ENCODE measurements at regions not wholly inside any gene's neighbourhood (a gene's known extent, or its start where the extent isn't known, plus 50 kb on each side); places are given as distances from the start of the nearest gene placed in this dataset.
A peak's percentile ranks its signal among the peaks of the same experiment; 100 is the strongest.

GRCh38 chr10:118173296-118173695 lies 126.6 kb upstream of the RAB11FIP2 start:
- no peak for DNase-seq

- DNase-seq, result no peak
Observed at GRCh38 chr10:118171861-118172260, 125.1 kb upstream of the RAB11FIP2 start.

- no peak for DNase-seq
Observed at GRCh38 chr10:118167056-118167700, 120.4 kb upstream of the RAB11FIP2 start.

GRCh38 chr10:118163217-118163616 lies 116.5 kb upstream of the RAB11FIP2 start:
- DNase-seq, result no peak

- no peak for DNase-seq
Observed at GRCh38 chr10:118161461-118162246, 114.9 kb upstream of the RAB11FIP2 start.

- DNase-seq, result peak; percentile 25 to 36
Observed at GRCh38 chr10:118153287-118153686, 106.5 kb upstream of the RAB11FIP2 start.

GRCh38 chr10:118151461-118151860 lies 104.7 kb upstream of the RAB11FIP2 start:
- no peak for DNase-seq

GRCh38 chr10:118148247-118148646 lies 101.5 kb upstream of the RAB11FIP2 start:
- no peak for DNase-seq

- no peak for DNase-seq
Observed at GRCh38 chr10:118145256-118145655, 98.5 kb upstream of the RAB11FIP2 start.

- no peak for DNase-seq
Observed at GRCh38 chr10:118141471-118141870, 94.7 kb upstream of the RAB11FIP2 start.

GRCh38 chr10:118139321-118139720 lies 92.6 kb upstream of the RAB11FIP2 start:
- DNase-seq, result no peak

GRCh38 chr10:118128675-118129074 lies 81.9 kb upstream of the RAB11FIP2 start:
- DNase-seq, result no peak

- DNase-seq, result no peak
Observed at GRCh38 chr10:118118716-118119115, 72.0 kb upstream of the RAB11FIP2 start.

GRCh38 chr10:118116715-118117449 lies 70.1 kb upstream of the RAB11FIP2 start:
- DNase-seq, result no peak

GRCh38 chr10:118116362-118116714 lies 69.6 kb upstream of the RAB11FIP2 start:
- no peak for DNase-seq

GRCh38 chr10:118115701-118116100 lies 69.0 kb upstream of the RAB11FIP2 start:
- no peak for DNase-seq

GRCh38 chr10:118114992-118115391 lies 68.3 kb upstream of the RAB11FIP2 start:
- DNase-seq, result no peak

GRCh38 chr10:118112543-118113125 lies 65.9 kb upstream of the RAB11FIP2 start:
- DNase-seq, result no peak

- DNase-seq, result no peak
Observed at GRCh38 chr10:118110750-118111149, 64.0 kb upstream of the RAB11FIP2 start.

- peak in 1 of 2 experiments; percentile 2 for DNase-seq
Observed at GRCh38 chr10:118108194-118109026, 61.7 kb upstream of the RAB11FIP2 start.

GRCh38 chr10:118107541-118107940 lies 60.8 kb upstream of the RAB11FIP2 start:
- DNase-seq, result no peak

- no peak for DNase-seq
Observed at GRCh38 chr10:118107040-118107439, 60.3 kb upstream of the RAB11FIP2 start.

Data from NCI-H526 (cell line).